DND-41 (cell line): ENCODE measurements at regions not wholly inside any gene's neighbourhood (a gene's known extent, or its start where the extent isn't known, plus 50 kb on each side); places are given as distances from the start of the nearest gene placed in this dataset.
"Not testable (repeated sequence)": the region's sequence is repeated elsewhere in the genome, so short reads cannot be mapped to it uniquely, and the experiment has no call there.

Source experiments
- ATAC-seq: fragments of 200-7000 bp; cut with Tn5 transposase; 3 replicates; pipeline ENCODE4 v1.9.1; 2021; ENCODE audit warnings: low read depth; ENCODE audit not compliant: insufficient read depth
- DNase-seq: peaks from one replicate; pipeline ENCODE4 v3.0.0-alpha.2; 2020
- H2AFZ ChIP-seq: 2 replicates; pipeline ENCODE4 v1.6.0; 2012; ENCODE audit warnings: low read depth, low read length
- H3K27ac ChIP-seq: 2 replicates; pipeline ENCODE4 v1.5.1; 2012; ENCODE audit warnings: low read length, inconsistent platforms
- H3K27me3 ChIP-seq: fragments of 200-600 bp; sonication (generic); 2 replicates; pipeline ENCODE4 v1.6.0; 2012; ENCODE audit warnings: low read length, mild to moderate bottlenecking, inconsistent platforms; ENCODE audit not compliant: insufficient read depth, poor library complexity
- H3K36me3 ChIP-seq: 2 replicates; pipeline ENCODE4 v1.5.1; 2012; ENCODE audit warnings: low read length, inconsistent platforms; ENCODE audit not compliant: insufficient read depth
- H3K4me1 ChIP-seq: 2 replicates; pipeline ENCODE4 v1.5.1; 2012; ENCODE audit warnings: mild to moderate bottlenecking, low read length; ENCODE audit not compliant: insufficient read depth
- H3K4me2 ChIP-seq: 2 replicates; pipeline ENCODE4 v1.6.0; 2012; ENCODE audit warnings: mild to moderate bottlenecking, moderate library complexity, low read length, inconsistent platforms; ENCODE audit not compliant: insufficient read depth
- H3K4me3 ChIP-seq, 2 experiments: fragments of 200-600 bp in 1 of 2; shearing (Covaris generic) in 1 of 2; 2 replicates each; pipeline ENCODE4 v1.5.1; 2012 to 2016; ENCODE audit warnings: inconsistent platforms in 2 of 2, low read length in 2 of 2, mild to moderate bottlenecking in 2 of 2, low read depth in 1 of 2, moderate library complexity in 1 of 2
- H3K79me2 ChIP-seq: 2 replicates; pipeline ENCODE4 v1.6.0; 2012; ENCODE audit warnings: low read length, inconsistent platforms; ENCODE audit not compliant: insufficient read depth
- H3K9ac ChIP-seq: 2 replicates; pipeline ENCODE4 v1.6.0; 2012; ENCODE audit warnings: low read depth, mild to moderate bottlenecking, inconsistent platforms, low read length, moderate library complexity
- H3K9me3 ChIP-seq: 2 replicates; pipeline ENCODE4 v1.5.1; 2012; ENCODE audit warnings: low read length, moderate library complexity, mild to moderate bottlenecking, inconsistent platforms; ENCODE audit not compliant: insufficient read depth, severe bottlenecking
- H4K20me1 ChIP-seq: 2 replicates; pipeline ENCODE4 v1.6.0; 2012; ENCODE audit warnings: low read length; ENCODE audit not compliant: insufficient read depth
- CTCF ChIP-seq: IDR thresholded peaks from 2 replicates; pipeline ENCODE4 v1.5.1; 2012; ENCODE audit warnings: borderline replicate concordance, low read length, moderate library complexity, mild to moderate bottlenecking; ENCODE audit not compliant: poor library complexity, severe bottlenecking; ENCODE audit errors: extremely low read depth
- EZH2 ChIP-seq: IDR thresholded peaks from 3 replicates; pipeline ENCODE4 v1.6.1; 2012; ENCODE audit warnings: borderline replicate concordance, low read depth, mild to moderate bottlenecking, moderate library complexity, low read length, inconsistent platforms; ENCODE audit not compliant: severe bottlenecking

GRCh38 chr9:21711504-21711903 lies 90.9 kb upstream of the MTAP start:
- H3K4me2 ChIP-seq: no peak overlapping the region
- ATAC-seq (no peak), DNase-seq (no peak)
- TF ChIP-seq EZH2: no peak
- no peak for TF ChIP-seq CTCF
- H3K9me3 ChIP-seq: no peaks in the 10 kb centered on the region
- H3K27ac ChIP-seq: no peak overlapping the region
- no peaks in the 10 kb centered on the region for H4K20me1 ChIP-seq
- H3K36me3 ChIP-seq: no peaks in the 10 kb centered on the region
- peaks cover 3% of the 10 kb centered on the region for H3K27me3 ChIP-seq
- no peak overlapping the region for H2AFZ ChIP-seq
- H3K4me3 ChIP-seq: no peak overlapping the region
- no peaks in the 10 kb centered on the region for H3K79me2 ChIP-seq
- H3K4me1 ChIP-seq: no peaks in the 10 kb centered on the region
- no peak overlapping the region for H3K9ac ChIP-seq

GRCh38 chr9:21715408-21715807 lies 87.0 kb upstream of the MTAP start:
- H2AFZ ChIP-seq: no peak overlapping the region
- no peak overlapping the region for H3K9ac ChIP-seq
- H3K36me3 ChIP-seq: no peaks in the 10 kb centered on the region
- no peaks in the 10 kb centered on the region for H4K20me1 ChIP-seq
- no peak overlapping the region for H3K4me2 ChIP-seq
- H3K27ac ChIP-seq: no peak overlapping the region
- no peaks in the 10 kb centered on the region for H3K79me2 ChIP-seq
- no peaks in the 10 kb centered on the region for H3K4me1 ChIP-seq
- DNase-seq (no peak), ATAC-seq (no peak)
- no peaks in the 10 kb centered on the region for H3K9me3 ChIP-seq
- TF ChIP-seq EZH2: no peak
- TF ChIP-seq CTCF: no peak
- H3K27me3 ChIP-seq: peaks cover 3% of the 10 kb centered on the region
- no peak overlapping the region for H3K4me3 ChIP-seq

- DNase-seq: no peak
- Histone ChIP-seq H3K4me1 (no peaks in the 10 kb centered on the region), H3K27me3 (no peaks in the 10 kb centered on the region), H2AFZ (no peak overlapping the region), H4K20me1 (no peaks in the 10 kb centered on the region), H3K36me3 (no peaks in the 10 kb centered on the region), H3K9me3 (no peaks in the 10 kb centered on the region), H3K4me2 (no peak overlapping the region), H3K4me3 (no peak overlapping the region), H3K9ac (no peak overlapping the region), H3K27ac (no peak overlapping the region), H3K79me2 (no peaks in the 10 kb centered on the region)
- ATAC-seq: no peak
- TF ChIP-seq CTCF (no peak), EZH2 (no peak)
Measured at GRCh38 chr9:21720758-21721157, 81.7 kb upstream of the MTAP start.

GRCh38 chr9:21727411-21727810 lies 75.0 kb upstream of the MTAP start:
- not testable (repeated sequence) for H2AFZ ChIP-seq, H3K79me2 ChIP-seq, H3K9ac ChIP-seq, H4K20me1 ChIP-seq, H3K27ac ChIP-seq, H3K4me3 ChIP-seq, ATAC-seq, DNase-seq, H3K9me3 ChIP-seq, H3K27me3 ChIP-seq, H3K4me1 ChIP-seq, H3K4me2 ChIP-seq, H3K36me3 ChIP-seq
